ENCODE measurements at regions not wholly inside any gene's neighbourhood (a gene's known extent, or its start where the extent isn't known, plus 50 kb on each side); places are given as distances from the start of the nearest gene placed in this dataset.

DNA sequence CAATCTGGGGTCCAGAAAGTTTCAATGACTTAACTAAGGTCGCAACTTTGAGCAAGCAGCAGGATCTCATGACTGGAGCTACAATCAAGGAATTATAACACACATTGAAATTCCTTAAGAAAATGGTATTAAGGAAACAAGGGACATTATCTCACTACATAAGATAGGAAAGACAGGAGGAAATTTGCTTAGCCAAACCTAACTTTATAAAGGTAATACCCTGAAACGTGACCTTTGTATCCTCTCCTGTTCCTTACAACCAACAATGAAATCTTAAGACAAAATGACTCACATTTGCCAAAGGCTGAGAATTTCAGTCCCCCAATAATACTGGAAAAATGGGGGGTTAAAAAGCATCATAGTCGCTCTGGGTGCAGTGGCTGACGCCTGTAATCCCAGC lies 218.9 kb upstream of the LYZL1 start:
- TF ChIP-seq, protein P1, sequence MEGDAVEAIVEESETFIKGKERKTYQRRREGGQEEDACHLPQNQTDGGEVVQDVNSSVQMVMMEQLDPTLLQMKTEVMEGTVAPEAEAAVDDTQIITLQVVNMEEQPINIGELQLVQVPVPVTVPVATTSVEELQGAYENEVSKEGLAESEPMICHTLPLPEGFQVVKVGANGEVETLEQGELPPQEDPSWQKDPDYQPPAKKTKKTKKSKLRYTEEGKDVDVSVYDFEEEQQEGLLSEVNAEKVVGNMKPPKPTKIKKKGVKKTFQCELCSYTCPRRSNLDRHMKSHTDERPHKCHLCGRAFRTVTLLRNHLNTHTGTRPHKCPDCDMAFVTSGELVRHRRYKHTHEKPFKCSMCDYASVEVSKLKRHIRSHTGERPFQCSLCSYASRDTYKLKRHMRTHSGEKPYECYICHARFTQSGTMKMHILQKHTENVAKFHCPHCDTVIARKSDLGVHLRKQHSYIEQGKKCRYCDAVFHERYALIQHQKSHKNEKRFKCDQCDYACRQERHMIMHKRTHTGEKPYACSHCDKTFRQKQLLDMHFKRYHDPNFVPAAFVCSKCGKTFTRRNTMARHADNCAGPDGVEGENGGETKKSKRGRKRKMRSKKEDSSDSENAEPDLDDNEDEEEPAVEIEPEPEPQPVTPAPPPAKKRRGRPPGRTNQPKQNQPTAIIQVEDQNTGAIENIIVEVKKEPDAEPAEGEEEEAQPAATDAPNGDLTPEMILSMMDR (IDR thresholded peaks at IDR 0.05): no peak
- TF ChIP-seq EZH2 (IDR thresholded peaks at IDR 0.05) (no peak), EZH2phosphoT487 (IDR thresholded peaks at IDR 0.05) (no peak)

Measured in neural progenitor cell (in vitro differentiated cells).